HG03442 (cell line): ENCODE measurements at regions not wholly inside any gene's neighbourhood (a gene's known extent, or its start where the extent isn't known, plus 50 kb on each side); places are given as distances from the start of the nearest gene placed in this dataset.

ENCODE experiments used
- ATAC-seq: cut with Tn5 transposase; IDR thresholded peaks from one replicate; pipeline ENCODE4 v1.9.1; 2021; ENCODE audit warnings: mild to moderate bottlenecking, moderate library complexity; ENCODE audit not compliant: unreplicated experiment

DNA sequence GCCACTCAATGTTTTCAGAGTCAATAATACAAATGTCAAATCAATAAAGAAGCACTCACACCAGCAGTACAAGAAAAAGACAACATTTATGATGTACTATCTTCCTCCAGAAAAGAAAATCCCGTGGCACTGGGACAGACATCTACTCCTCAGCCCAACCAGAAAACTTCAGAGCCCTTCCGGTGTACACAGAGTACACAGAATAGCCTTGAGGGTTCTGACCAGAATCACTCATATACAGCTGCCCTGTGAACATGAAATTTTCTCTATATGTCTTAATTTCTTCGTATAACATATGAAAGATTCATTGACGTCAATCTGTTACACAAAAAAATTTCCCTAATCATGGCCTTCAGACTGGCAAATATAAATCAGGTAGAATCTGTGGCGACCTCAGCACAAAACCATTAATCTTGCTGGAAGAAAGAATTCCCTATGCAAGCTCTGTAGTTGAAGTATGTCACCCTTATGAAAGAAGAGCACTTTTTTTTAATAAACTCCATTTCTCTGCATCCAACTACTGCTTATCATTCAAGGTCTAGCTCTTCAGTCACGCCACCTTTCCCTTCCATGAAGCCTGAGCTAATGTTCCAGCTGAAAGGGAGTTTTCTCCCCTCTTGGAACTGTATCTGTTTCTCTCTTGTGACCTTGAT lies 53.8 kb upstream of the PLAAT1 start:
- no peak for ATAC-seq

DNA sequence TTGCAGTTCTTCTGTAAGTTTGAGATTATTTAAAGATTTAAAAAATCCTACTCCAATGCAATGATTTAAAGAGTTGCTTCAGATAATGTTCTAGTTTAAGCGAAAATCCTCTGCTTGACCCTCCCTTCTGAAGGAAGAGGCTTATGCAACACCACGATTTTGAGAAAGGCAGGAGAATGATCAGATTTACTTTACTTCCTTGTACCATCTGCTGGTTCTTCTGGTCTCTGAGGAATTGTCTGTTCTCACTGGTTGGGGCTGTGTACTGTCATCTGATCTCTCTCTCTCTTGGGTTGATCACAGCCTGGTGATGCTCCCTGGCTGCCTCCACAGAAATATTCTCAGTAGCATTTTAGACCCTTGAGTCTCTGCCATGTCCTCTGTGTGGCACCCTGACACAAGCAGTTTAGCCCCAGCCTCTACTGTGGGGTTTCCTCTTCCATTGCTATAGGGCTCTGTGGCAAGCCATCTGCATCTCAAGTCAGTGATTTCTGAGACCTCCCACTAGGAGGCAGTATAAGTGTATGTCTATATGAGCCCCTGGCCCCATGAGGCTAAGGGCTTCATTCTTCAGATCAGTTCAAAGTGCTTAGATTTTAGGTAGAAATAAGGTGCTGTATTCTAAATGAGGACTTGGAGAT lies 50.8 kb upstream of the PLAAT1 start:
- ATAC-seq, result peak; percentile 59
